COLO668 (cell line): ENCODE measurements at regions not wholly inside any gene's neighbourhood (a gene's known extent, or its start where the extent isn't known, plus 50 kb on each side); places are given as distances from the start of the nearest gene placed in this dataset.

ENCODE experiments used
- DNase-seq: peaks from one replicate; lab custom pipeline; 2025; ENCODE audit not compliant: unreplicated experiment; lab: John Stamatoyannopoulos, UW

DNA sequence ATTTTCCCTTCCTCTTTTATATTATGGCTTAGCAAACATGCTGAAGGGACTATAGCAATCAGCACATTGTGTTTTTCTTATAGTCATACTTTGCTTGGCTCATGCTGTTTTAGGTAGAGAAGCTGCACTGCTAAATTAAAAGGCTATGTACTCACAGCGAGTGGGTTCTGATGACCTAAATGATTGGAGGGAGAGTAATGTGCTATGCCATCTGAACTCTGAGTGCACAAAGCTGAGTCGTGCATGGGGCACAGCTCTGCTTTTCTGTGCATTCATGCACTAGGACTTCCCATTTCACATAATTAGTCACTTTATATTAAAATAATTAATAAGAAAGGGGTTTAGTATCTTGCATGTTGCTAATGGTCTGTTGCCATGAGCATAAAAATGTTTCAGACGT, 132.7 kb upstream of the ADGRL3 start:
- no peak for DNase-seq

DNA sequence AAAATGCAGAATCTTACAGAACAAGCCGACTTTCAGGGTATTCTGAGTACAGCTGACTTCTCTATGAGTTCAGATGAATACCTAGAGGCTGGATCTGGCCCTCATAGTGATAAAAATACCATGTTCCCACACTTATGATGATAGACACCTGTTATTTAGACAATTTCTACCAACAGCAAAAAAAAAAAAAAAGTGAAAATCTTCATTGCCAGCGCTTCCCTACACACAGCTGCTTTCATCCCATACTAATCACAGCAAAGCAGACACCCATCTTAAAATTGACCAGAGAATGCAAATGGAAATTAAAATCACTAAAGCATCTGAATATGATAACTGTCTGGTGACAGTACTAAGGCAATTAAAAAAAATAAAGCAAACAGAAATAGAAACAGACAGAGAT, 132.1 kb upstream of the ADGRL3 start:
- DNase-seq = no peak

DNA sequence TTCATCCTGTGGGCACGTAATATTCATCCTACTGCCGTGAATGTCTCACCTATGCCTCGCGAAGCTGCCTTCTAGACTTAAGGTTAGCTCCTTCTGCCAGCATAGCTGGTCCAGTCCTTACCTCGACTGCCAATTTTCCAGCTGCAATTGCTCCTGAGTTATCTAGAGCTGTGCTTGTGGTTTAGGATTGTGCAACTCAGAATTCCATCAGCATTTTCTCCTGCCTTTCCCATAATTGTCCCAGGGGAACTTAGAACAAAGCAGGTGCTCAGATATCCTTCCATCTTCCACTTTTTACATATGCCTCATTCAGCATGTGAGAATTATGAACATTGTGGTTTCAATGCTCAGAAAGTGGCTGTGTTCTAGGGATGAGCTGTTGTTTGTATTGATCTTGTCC, 131.4 kb upstream of the ADGRL3 start:
- DNase-seq = no peak

DNA sequence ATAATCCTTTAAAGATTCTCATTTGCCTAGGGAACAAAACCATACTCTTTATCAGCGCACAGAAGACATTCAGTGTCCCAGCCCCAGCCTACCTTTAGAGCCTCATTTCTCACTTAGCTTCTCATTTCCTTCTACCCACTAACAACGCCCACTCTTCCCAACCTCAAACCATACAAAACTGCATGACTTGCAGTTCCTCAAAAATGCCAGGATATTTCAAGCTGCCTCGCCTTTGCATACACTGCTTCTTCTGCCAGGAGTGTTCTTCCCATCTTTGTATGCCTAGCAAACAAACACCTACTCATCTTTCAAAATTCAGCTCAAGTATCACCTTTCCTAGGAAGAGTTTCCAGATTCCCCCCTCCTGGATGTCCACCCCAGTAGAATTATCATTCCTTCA, 129.9 kb upstream of the ADGRL3 start:
- DNase-seq = no peak

DNA sequence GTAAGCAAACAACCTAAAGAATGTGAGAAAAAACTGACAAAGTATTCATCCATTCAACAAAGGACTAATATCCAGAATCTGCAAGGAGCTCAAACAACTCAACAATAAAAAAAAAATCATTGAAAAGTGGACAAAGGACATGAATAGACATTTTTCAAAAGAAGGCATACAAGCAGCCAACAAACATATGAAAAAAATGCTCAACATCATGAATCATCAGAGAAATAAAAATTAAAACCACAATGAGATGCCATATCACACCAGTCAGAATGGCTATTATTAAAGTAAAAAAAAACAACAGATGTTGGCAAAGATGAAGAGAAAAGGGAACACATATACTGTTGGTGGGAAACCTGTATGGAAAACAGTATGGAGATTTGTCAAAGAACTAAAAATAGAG, 120.7 kb upstream of the ADGRL3 start:
- DNase-seq = no peak

DNA sequence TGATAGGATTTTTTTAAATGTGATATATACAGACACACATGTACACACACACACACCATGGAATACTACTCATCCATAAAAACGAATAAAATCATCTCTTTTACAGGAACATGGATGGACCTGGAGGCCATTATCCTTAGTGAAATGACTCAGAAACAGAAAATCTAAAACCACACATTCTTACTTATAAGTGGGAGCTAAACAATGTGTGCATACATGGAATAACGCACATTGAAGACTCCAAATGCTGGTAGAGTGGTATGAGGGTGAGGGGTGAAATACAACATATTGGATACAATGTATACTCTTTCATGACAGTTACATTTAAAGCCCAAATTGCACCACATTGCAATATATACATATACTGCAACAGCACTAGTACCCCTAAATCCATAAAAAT, 120.2 kb upstream of the ADGRL3 start:
- DNase-seq = no peak

DNA sequence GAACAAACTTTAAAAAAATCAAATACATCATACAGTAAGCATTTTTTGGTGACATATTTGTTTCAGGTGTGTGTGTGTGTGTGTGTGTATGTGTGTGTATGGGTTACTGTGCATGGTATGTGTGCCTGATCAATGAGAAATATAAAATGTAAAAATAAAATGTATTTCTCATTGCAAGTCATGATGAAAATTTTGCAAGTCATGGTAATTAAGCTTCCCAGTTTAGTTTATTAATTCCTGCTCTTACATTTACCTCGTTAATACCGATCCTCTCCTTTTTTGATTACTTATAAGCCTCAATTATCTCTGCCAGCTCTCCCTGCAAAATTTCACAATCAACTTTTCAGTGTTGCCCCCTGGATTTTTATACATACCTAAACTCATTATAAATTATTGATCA, 114.6 kb upstream of the ADGRL3 start:
- no peak for DNase-seq

DNA sequence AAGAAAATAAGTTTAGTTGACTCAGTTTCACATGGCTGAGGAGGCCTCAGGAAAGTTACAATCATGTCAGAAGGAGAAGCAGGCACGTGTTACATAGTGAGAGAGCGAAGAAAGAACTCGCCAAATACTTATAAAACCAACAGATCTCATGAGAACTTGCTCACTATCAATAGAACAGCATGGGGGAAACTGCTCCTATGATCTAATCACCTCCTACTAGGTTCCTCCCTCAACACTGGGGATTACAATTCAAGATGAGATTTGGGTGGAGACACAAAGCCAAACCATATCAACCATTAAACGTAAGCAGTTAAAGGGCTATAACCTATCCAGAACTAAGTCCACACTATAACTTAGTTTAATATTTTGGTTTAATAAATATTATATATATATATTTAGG, 113.8 kb upstream of the ADGRL3 start:
- DNase-seq = no peak

DNA sequence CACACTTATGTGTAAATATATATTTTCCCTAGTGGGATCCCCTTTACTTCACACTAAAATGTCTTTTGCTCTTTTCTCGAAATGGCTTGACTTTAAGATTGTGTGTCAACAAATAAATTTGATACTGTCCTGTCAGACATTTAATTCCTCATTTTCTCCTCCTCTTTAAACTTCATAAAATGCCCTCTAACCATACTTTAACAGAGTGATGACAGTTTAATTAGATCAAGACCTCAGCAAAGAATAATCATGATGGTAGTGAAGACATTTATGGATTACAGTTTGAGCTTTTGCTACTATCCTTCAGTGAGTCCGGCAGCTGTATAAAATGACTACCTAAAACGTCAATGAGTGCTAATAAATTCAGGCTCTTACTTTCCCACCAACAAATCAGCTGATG, 113.1 kb upstream of the ADGRL3 start:
- DNase-seq = no peak

DNA sequence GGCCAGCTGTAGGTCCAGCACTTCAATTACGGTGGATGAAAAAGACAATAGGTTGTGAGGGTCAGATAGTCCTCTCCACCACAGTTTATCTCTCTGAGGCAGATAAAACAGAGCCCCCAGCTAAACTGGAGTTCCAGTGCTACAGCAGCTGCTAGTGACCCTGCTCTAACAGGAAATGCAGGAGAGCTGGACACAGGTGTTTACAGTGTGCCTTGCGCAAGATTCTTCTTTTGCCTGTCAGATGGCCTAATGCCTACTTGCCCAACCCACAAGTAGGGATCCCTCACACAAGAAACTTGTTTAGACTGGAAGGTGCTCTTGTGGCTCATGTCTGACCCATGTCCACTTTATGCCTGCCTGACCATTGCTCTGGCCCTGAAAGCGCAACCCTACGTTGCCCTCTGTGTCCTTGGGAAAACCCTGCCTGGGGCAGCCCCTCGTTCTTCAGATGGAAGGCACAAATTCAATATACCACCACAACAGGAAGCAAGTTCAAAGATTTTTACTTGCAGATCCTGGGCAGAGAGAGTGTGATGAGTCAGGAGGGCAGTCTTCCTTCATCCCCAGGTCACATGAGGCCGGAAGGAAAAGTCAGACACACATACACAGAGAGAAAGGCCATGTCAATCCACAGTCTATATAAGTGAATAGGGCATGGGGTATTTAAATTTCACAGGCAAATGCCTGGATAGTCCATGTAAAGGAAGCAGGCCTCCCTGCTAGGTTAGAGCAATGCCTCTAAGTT, 105.1 kb upstream of the ADGRL3 start:
- no peak for DNase-seq

DNA sequence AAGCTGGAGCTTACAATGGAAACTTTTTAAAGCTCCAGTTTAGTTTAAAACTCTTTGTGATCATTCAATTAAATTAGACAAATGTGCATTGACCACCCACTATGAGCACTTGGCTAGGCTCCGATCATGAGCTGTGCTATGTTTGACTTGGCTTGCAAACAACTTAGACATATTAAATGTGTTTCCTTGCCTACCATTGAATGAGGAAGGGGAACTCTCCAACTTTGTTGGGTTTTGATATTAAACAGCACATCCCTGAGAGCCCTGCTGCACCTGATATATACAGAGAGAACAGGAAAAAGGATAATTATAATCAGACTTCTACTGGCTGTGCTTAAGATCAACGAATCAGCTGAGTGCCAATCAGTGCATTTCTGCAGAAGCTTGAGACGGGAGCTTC, 71.4 kb upstream of the ADGRL3 start:
- no peak for DNase-seq

DNA sequence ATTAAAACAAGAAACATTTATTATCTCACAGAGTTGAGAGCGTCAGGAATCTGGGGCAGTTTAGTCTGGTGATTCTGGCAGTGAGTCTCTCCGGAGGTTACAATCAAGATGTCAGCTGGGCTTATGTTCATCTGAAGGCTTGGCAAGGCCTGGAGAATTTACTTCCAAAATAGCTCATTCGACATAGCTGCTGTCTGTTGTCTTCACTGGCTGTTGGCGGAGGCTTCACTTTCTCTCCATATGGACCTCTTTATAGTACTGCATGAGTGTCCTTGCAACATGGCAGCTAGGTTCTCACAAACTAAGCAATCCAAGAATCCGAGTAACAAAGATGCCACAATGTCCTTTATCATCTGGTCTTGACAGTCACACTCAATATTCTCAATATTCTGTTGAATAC, 70.2 kb upstream of the ADGRL3 start:
- DNase-seq = no peak

DNA sequence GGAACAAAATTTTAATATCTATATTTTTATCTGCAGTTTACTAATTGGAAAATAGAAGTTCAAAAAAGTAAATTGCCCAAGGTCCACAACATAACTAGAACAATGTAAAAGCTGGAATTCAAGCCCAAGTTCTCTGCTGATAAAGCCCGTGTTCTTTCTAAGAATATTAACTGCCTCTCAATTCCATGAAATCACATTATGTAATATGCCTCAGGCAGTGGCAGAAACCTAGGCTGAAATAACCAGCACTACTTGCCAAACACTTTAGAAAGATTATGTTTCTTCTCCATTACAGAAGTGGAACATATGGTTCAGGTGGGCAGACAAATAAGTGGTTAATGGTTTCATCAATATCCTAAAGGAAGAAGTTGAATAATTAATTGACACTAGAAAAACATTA, 56.7 kb upstream of the ADGRL3 start:
- no peak for DNase-seq

DNA sequence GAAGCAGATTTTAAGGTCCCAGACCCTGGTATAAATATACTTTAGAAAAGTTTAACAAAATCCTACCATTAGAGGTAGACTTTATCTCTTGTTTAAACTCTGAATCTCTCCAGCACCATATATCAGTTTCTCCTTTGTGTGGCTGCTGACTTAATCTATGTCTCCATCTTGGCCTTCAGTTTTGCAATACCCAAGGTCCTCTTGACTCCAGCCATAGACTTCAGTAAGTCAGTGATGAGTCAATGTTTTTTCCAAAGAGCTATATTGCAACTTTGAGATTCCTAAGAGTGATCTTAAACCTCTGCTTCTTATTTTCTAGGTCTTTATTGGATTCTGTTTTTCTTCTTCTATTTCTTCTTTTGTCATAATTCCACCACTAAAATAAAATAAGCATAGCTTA, 50.8 kb upstream of the ADGRL3 start:
- no peak for DNase-seq
